Cardiac fibroblast (primary cell): ENCODE measurements at regions not wholly inside any gene's neighbourhood (a gene's known extent, or its start where the extent isn't known, plus 50 kb on each side); places are given as distances from the start of the nearest gene placed in this dataset.

Experiments
- DNase-seq, 2 donors: peaks; one replicate each; pipeline versions ENCODE4 v3.0.0 to v3.0.0-alpha.2; 2010; ENCODE audit warnings: low read depth in 2 of 2
- H3K4me3 ChIP-seq, 2 donors: replicated peaks in 1 of 2; 1 replicate in 1 of 2; 2 replicates in 1 of 2; pipeline ENCODE4 v1.5.1; 2011; ENCODE audit warnings: low read depth in 2 of 2, low read length in 2 of 2, mild to moderate bottlenecking in 2 of 2, moderate library complexity in 1 of 2
- CTCF ChIP-seq: IDR thresholded peaks from one replicate; pipeline ENCODE4 v1.5.1; 2011; ENCODE audit warnings: low read depth, mild to moderate bottlenecking, low read length, inconsistent platforms

GRCh38 chr3:189534531-189534930 lies 96.7 kb upstream of the TP63 start:
- no peak overlapping the region for H3K4me3 ChIP-seq
- TF ChIP-seq CTCF = no peak
- no peak for DNase-seq

- TF ChIP-seq CTCF = no peak
- DNase-seq = no peak
- no peak overlapping the region for H3K4me3 ChIP-seq
Observed at GRCh38 chr3:189537135-189537534, 94.1 kb upstream of the TP63 start.

- no peak for TF ChIP-seq CTCF
- no peak overlapping the region for H3K4me3 ChIP-seq
- DNase-seq = no peak
Observed at GRCh38 chr3:189547448-189547847, 83.7 kb upstream of the TP63 start.

GRCh38 chr3:189548053-189548452 lies 83.1 kb upstream of the TP63 start:
- DNase-seq = no peak

GRCh38 chr3:189551007-189551406 lies 80.2 kb upstream of the TP63 start:
- H3K4me3 ChIP-seq = no peak overlapping the region
- no peak for DNase-seq
- no peak for TF ChIP-seq CTCF

More at GRCh38 chr3:189548053-189548452, 83.1 kb upstream of the TP63 start:
- H3K4me3 ChIP-seq = no peak overlapping the region
- no peak for TF ChIP-seq CTCF

GRCh38 chr3:189554868-189555557 lies 76.2 kb upstream of the TP63 start:
- H3K4me3 ChIP-seq = no peak overlapping the region

More at GRCh38 chr3:189554868-189555557, 76.2 kb upstream of the TP63 start:
- DNase-seq = no peak
- no peak for TF ChIP-seq CTCF
